GM12891 (cell line): ENCODE measurements at regions not wholly inside any gene's neighbourhood (a gene's known extent, or its start where the extent isn't known, plus 50 kb on each side); places are given as distances from the start of the nearest gene placed in this dataset.
A peak's percentile ranks its signal among the peaks of the same experiment; 100 is the strongest.

Experiments used
- DNase-seq: peaks from one replicate; pipeline ENCODE4 v3.0.0; 2011; ENCODE audit warnings: low spot score; ENCODE audit not compliant: insufficient read length
- FAIRE-seq: peaks from 2 replicates; lab custom pipeline; 2011; peaks lifted over from hg19 to GRCh38; lab: Jason Lieb, UNC
- PAX5 ChIP-seq: IDR thresholded peaks from 2 replicates; pipeline ENCODE4 v1.6.1; 2011; ENCODE audit warnings: low read length, moderate library complexity, mild to moderate bottlenecking; ENCODE audit not compliant: insufficient read depth, severe bottlenecking
- POLR2A ChIP-seq: IDR thresholded peaks from 2 replicates; pipeline ENCODE4 v1.6.1; 2011; ENCODE audit warnings: low read depth, low read length, control low read depth
- POLR2AphosphoS5 ChIP-seq: IDR thresholded peaks from 2 replicates; pipeline ENCODE4 v1.6.1; 2011; ENCODE audit warnings: low read depth, low read length, control low read depth
- POU2F2 ChIP-seq: IDR thresholded peaks from 2 replicates; pipeline ENCODE4 v1.6.1; 2011; ENCODE audit warnings: low read depth, mild to moderate bottlenecking, control low read depth, low read length, moderate library complexity
- SPI1 ChIP-seq: IDR thresholded peaks from 2 replicates; pipeline ENCODE4 v1.6.1; 2011; ENCODE audit warnings: low read depth, low read length, control low read depth
- TAF1 ChIP-seq: IDR thresholded peaks from 2 replicates; pipeline ENCODE4 v1.6.1; 2011; ENCODE audit warnings: low read depth, low read length, control low read depth

- TF ChIP-seq SPI1: peak; percentile 53; the same call in 1 of the 2 replicates
- no peak for TF ChIP-seq POLR2AphosphoS5
- DNase-seq (no peak), FAIRE-seq (no peak)
Observed at GRCh38 chr10:63744060-63744941, 223.1 kb downstream of the REEP3 start.

- TF ChIP-seq POU2F2 (no peak), SPI1 (no peak), TAF1 (no peak), POLR2A (no peak), PAX5 (no peak), POLR2AphosphoS5 (no peak)
- FAIRE-seq: no peak
- DNase-seq: no peak
Observed at GRCh38 chr10:63749915-63750314, 228.7 kb downstream of the REEP3 start.

DNA sequence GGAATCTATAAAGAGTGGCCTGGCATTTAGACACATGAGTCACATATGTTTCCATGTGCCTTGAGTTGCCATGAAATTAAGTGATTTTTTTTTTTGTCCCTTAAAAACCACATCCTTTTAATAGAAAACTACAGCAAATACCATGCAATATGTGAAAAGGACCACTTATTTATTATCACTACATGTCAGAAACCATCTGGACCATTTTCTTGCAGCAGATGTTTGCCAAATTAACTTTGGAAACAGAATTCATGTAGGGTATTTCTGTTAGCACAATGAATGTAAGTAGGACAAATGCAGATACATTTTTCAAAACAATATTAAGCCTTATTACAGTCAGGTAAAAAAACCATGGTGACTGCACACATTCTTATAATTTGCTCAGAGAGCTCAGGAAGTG, 230.6 kb downstream of the REEP3 start:
- DNase-seq (no peak), FAIRE-seq (no peak)
- TF ChIP-seq TAF1: no peak
- no peak for TF ChIP-seq POLR2AphosphoS5
- no peak for TF ChIP-seq PAX5
- TF ChIP-seq POLR2A: no peak

GRCh38 chr10:63752318-63752717, 231.1 kb downstream of the REEP3 start:
- FAIRE-seq: no peak
- no peak for DNase-seq
- TF ChIP-seq POLR2A: no peak
- TF ChIP-seq POLR2AphosphoS5: no peak
- TF ChIP-seq PAX5: no peak
- no peak for TF ChIP-seq TAF1
- no peak for TF ChIP-seq POU2F2
- TF ChIP-seq SPI1: no peak

DNA sequence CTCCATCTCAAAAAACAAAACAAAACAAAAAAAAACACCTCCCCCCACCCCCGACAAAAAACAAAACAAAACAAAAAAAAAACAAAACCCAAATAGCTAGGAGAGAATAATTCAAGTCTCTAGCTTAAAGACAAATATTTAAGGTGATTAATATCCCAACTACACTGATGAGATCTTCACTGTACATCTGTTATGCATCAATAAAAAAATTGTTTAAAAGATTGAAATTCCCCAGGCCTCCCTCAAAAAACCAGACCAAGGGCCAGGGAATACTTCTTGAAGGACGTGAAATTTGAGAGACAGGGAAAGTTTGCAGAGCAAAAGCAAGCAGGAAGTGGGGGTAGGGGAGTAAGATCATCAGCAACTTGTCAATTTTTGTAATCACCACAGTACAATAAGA, 232.6 kb downstream of the REEP3 start:
- TF ChIP-seq SPI1: no peak
- no peak for TF ChIP-seq POLR2AphosphoS5
- no peak for TF ChIP-seq PAX5
- no peak for TF ChIP-seq POU2F2
- no peak for TF ChIP-seq TAF1
- no peak for TF ChIP-seq POLR2A
- DNase-seq (no peak), FAIRE-seq (no peak)

DNA sequence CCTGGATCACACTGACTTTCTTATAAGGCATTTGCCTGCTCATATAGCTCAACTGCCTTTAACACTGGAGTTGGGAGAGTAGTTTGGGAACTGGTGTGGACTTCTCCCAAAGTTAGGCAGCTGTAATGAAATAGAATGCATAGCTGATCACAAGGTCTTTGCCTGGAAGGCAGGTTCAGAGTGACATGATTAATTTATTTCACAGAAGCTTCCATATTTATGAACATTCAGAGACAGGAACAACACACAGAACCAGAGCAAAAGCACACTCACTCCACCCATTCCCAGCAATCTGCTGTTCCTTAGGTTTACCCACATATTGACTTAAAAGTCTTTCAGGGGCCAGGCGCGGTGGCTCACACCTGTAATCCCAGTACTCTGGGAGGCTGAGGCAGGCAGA, 234.2 kb downstream of the REEP3 start:
- no peak for FAIRE-seq

GRCh38 chr10:63757067-63757466, 235.9 kb downstream of the REEP3 start:
- TF ChIP-seq TAF1 (no peak), POLR2A (no peak), PAX5 (no peak), SPI1 (no peak), POLR2AphosphoS5 (no peak), POU2F2 (no peak)
- DNase-seq: no peak
- FAIRE-seq: no peak

More for the DNA sequence above, 234.2 kb downstream of the REEP3 start:
- TF ChIP-seq TAF1 (no peak), POU2F2 (no peak), POLR2A (no peak), PAX5 (no peak), POLR2AphosphoS5 (no peak), SPI1 (no peak)
- no peak for DNase-seq

- TF ChIP-seq TAF1 (no peak), POLR2A (no peak), POLR2AphosphoS5 (no peak), SPI1 (no peak), PAX5 (no peak), POU2F2 (no peak)
- FAIRE-seq: no peak
- no peak for DNase-seq
Observed at GRCh38 chr10:63758080-63758479, 236.9 kb downstream of the REEP3 start.

GRCh38 chr10:63759335-63759734, 238.1 kb downstream of the REEP3 start:
- DNase-seq: no peak
- no peak for FAIRE-seq
- TF ChIP-seq POU2F2 (no peak), POLR2AphosphoS5 (no peak), POLR2A (no peak), TAF1 (no peak), SPI1 (no peak), PAX5 (no peak)

DNA sequence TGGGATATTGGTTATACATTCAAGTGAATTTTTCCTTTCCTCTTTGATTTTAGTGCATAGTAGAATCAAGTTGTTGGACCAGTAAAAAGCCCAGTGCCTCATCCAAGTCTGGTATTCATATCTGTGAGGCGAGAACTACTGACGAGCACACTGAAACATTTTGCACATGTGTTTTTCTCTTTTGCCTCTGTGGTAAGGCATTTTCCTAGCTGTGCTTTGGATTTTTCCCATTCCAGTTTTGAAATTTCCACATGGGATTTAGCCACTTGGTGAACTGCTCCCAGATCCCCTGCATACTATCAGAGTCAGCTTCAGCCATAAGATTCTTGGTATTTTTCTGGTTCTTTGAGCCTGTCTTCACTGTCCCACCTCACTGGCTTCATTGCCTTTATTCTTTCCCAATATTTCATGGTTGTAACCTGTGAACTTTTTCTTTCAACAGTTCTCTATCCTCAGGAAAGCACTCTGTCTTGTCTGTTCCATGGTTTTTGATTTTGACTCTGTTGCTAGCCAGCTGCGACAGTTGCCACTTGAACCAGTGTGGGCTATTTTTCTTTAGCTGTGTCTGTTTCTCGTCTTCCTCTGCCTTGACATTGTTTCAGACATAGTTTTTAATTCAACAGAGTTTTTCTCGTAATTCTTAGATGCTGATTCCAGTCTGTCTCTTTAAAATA, 239.0 kb downstream of the REEP3 start:
- TF ChIP-seq POLR2A: no peak
- TF ChIP-seq SPI1: no peak
- TF ChIP-seq PAX5: no peak
- TF ChIP-seq POLR2AphosphoS5: no peak
- TF ChIP-seq TAF1: no peak
- TF ChIP-seq POU2F2: no peak
- no peak for DNase-seq
- FAIRE-seq: no peak
